Fibroblast of the aortic adventitia (primary cell): ENCODE measurements at regions not wholly inside any gene's neighbourhood (a gene's known extent, or its start where the extent isn't known, plus 50 kb on each side); places are given as distances from the start of the nearest gene placed in this dataset.
"Not testable (repeated sequence)": the region's sequence is repeated elsewhere in the genome, so short reads cannot be mapped to it uniquely, and the experiment has no call there.

Source experiments
- DNase-seq: peaks from one replicate; pipeline ENCODE4 v3.0.0-alpha.2; 2010; ENCODE audit warnings: low read depth
- H3K4me3 ChIP-seq: 2 replicates; pipeline ENCODE4 v1.5.1; 2011; ENCODE audit warnings: low read depth, mild to moderate bottlenecking, control low read depth, low read length, moderate library complexity
- CTCF ChIP-seq: IDR thresholded peaks from 2 replicates; pipeline ENCODE4 v1.5.1; 2011; ENCODE audit warnings: mild to moderate bottlenecking, low read length, control low read depth, inconsistent platforms; ENCODE audit not compliant: insufficient read depth

- TF ChIP-seq CTCF, result no peak
- H3K4me3 ChIP-seq, result no peak overlapping the region
- no peak for DNase-seq
These were observed 455.4 kb upstream of the TBL1XR1 start for GRCh38 chr3:177652556-177653291.

- no peak for TF ChIP-seq CTCF
- H3K4me3 ChIP-seq, result no peak overlapping the region
- DNase-seq, result peak; percentile 31
These were observed 460.0 kb upstream of the TBL1XR1 start for GRCh38 chr3:177657243-177657642.

GRCh38 chr3:177658354-177658753, 461.1 kb upstream of the TBL1XR1 start:
- TF ChIP-seq CTCF, result no peak
- DNase-seq, result no peak
- no peak overlapping the region for H3K4me3 ChIP-seq

GRCh38 chr3:177664380-177665103, 467.3 kb upstream of the TBL1XR1 start:
- H3K4me3 ChIP-seq, DNase-seq: not testable (repeated sequence)

- no peak for TF ChIP-seq CTCF
- no peak overlapping the region for H3K4me3 ChIP-seq
- DNase-seq, result peak; percentile 24
These were observed 468.0 kb upstream of the TBL1XR1 start for GRCh38 chr3:177665122-177665808.

GRCh38 chr3:177672252-177672911, 475.1 kb upstream of the TBL1XR1 start:
- TF ChIP-seq CTCF, result no peak
- H3K4me3 ChIP-seq, result no peak overlapping the region
- no peak for DNase-seq
